NCI-H2081 treated with DMSO at 0.1 percent for 48 hours (cell line): ENCODE measurements at regions not wholly inside any gene's neighbourhood (a gene's known extent, or its start where the extent isn't known, plus 50 kb on each side); places are given as distances from the start of the nearest gene placed in this dataset.
A peak's percentile ranks its signal among the peaks of the same experiment; 100 is the strongest.

ENCODE experiments used
- DNase-seq: peaks from one replicate; lab custom pipeline; 2025; lab: John Stamatoyannopoulos, UW

DNA sequence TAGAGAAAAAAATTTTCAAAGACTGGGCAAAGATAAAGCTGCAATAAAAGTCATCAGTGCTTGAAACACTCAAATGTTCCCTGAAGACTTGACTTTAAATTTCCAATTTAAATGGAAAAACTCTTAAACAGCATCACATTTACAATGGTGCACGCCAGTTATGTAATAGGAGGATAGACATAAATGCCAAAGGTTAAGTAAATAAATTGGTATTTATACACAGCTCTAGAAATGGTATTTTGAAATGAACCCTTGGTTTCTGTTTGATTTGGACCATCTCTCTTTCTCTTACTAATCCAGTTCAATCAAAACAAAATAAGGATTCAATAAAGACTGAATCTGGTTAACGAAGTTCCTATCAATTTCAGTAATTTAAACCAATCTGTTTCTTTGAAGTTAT lies 272.6 kb downstream of the GPM6A start:
- DNase-seq: no peak

DNA sequence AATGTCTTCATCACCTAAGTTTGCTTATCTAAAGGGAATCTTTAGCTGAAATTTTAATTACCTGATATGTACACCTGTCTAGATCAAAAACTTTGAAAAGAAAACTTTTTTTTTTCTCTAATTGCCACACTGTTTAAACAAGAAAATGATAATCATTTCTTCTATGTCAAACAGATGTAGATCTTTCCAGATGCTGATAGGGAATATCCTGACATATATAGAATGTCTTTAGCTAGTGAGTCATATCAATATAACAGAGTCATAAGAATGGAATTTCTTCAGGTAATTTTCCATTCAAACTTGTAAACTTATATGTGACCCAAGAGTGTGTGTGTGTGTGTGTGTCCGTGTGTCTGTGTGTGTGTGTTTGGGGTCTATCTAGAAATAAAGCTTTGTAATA lies 271.9 kb downstream of the GPM6A start:
- no peak for DNase-seq

DNA sequence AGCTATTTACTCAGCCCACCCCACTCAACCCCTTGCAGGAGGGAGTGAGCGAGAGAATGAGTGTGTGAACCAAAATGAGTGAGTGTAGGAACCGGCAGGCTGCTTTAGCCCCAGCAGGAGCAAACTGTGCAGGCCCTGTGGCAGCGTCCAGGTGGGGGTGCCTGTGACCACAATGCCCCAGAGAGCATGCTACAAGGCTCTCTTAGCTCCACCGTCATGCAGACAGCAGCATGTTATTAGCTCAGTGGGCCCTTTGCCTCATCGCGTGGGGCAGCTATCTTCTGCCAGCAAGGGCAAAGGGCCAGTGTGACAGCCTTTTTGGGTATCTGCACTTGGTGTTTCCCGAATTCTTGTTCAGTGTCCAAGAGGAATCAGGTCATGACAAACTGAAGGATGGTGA lies 271.3 kb downstream of the GPM6A start:
- no peak for DNase-seq

GRCh38 chr4:175542786-175543185 lies 269.3 kb downstream of the GPM6A start:
- DNase-seq: peak; percentile 58

- DNase-seq: no peak
These were observed 252.9 kb downstream of the GPM6A start for GRCh38 chr4:175559126-175559525.

GRCh38 chr4:175559526-175559925 lies 252.5 kb downstream of the GPM6A start:
- DNase-seq: no peak

- DNase-seq: peak; percentile 71
These were observed 251.5 kb downstream of the GPM6A start for GRCh38 chr4:175560604-175561003.

- DNase-seq: no peak
These were observed 250.4 kb downstream of the GPM6A start for GRCh38 chr4:175561696-175562095.

- no peak for DNase-seq
These were observed 250.0 kb downstream of the GPM6A start for GRCh38 chr4:175562111-175562510.

DNA sequence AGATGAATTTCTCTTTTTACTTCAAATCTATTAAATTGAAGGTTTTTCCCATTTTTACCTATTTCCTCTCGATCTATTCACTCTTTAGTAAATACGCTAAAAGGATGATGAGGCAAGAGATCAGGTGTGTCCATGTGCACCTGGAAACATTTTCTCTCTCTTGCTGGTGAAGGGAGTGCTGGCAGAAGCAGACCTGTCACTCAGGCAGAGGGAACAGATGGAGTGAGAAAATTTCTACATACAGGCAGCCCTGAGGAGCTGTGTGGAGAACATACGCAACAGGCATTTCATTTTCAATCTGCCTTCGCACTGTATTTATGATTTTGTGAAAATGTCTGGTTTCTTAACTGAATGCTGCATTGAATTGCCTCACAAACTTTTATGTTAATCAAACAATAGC lies 249.5 kb downstream of the GPM6A start:
- DNase-seq: no peak
